ENCODE measurements at regions not wholly inside any gene's neighbourhood (a gene's known extent, or its start where the extent isn't known, plus 50 kb on each side); places are given as distances from the start of the nearest gene placed in this dataset.

GRCh38 chr9:86798966-86799365, 148.3 kb downstream of the GAS1 start:
- Histone ChIP-seq H3K9ac (ENCODE audit: insufficient read depth in 1 of 2, low read depth in 2 of 2, low read length in 2 of 2) (no peak overlapping the region), H3K79me2 (ENCODE audit: control insufficient read depth, insufficient read depth, low read length) (no peaks in the 10 kb centered on the region), H3K4me3 (no peak overlapping the region), H3K9me1 (ENCODE audit: control insufficient read depth, insufficient read depth, low read length) (no peaks in the 10 kb centered on the region), H3K4me2 (ENCODE audit: insufficient read depth, low read length) (no peak overlapping the region), H3K27me3 (ENCODE audit: control insufficient read depth in 2 of 2, insufficient read depth in 2 of 2, low read length in 2 of 2) (no peaks in the 10 kb centered on the region; a peak in 1 of 5 replicates), H3K4me1 (replicated peaks in 1 of 2; ENCODE audit: control insufficient read depth in 2 of 2, insufficient read depth in 2 of 2, low read length in 2 of 2) (no peaks in the 10 kb centered on the region), H3K9me3 (replicated peaks; ENCODE audit: control insufficient read depth, insufficient read depth, low read depth, low read length) (no peaks in the 10 kb centered on the region), H3K27ac (ENCODE audit: extremely low read depth, low read depth, low read length) (no peak overlapping the region), H4K20me1 (replicated peaks; ENCODE audit: control insufficient read depth, insufficient read depth, low read length) (no peaks in the 10 kb centered on the region), H3K36me3 (ENCODE audit: control insufficient read depth, insufficient read depth, low read length) (no peaks in the 10 kb centered on the region), H2AFZ (ENCODE audit: low read depth, low read length) (no peak overlapping the region)
- ChIA-PET POLR2A (interaction anchor here (0.9 kb wide), 1 partner anchor 15 kb away, joined by 3 read pairs; no protein-coding TSS in a partner anchor), CTCF (ENCODE audit: low intra/inter-chr PET ratio) (no interaction called here)
- no peak for FAIRE-seq
- no peak for DNase-seq (ENCODE audit: extremely low read depth in 1 of 4, low spot score in 3 of 4)
- 0% methylated on average over 4 of the region's 4 CpGs for WGBS (ENCODE audit: insufficient coverage, low coverage, missing lambda C conversion rate)
- intact Hi-C loops (cut with micrococcal nuclease): no loop called here
- in situ Hi-C loops (cut with MboI): no loop called here
- BruUV-seq (replicated peaks): no TSS peak
- ATAC-seq: no peak
- TF ChIP-seq PHF21A (IDR thresholded peaks at IDR 0.05; ENCODE audit: borderline replicate concordance, low read depth) (no peak), CEBPZ (IDR thresholded peaks at IDR 0.05; ENCODE audit: borderline replicate concordance, low read depth, low read length) (no peak), ZNF140 (CRISPR knock-in tag; IDR thresholded peaks at IDR 0.05) (no peak), NRF1 (conservative IDR thresholded peaks at IDR 0.05 in 1 of 2, IDR thresholded peaks at IDR 0.05 in 1 of 2) (no peak), ILF3 (IDR thresholded peaks at IDR 0.05; ENCODE audit: borderline replicate concordance) (no peak), CTCFL (IDR thresholded peaks at IDR 0.05; ENCODE audit: borderline replicate concordance, insufficient read depth, low read depth, low read length, poor library complexity, severe bottlenecking) (no peak), ZNF232 (CRISPR knock-in tag; IDR thresholded peaks at IDR 0.05) (no peak), FIP1L1 (IDR thresholded peaks at IDR 0.05; ENCODE audit: low read depth, low read length, poor library complexity, severe bottlenecking) (no peak), HMGN3 (IDR thresholded peaks at IDR 0.05; ENCODE audit: borderline replicate concordance, extremely low read depth, insufficient read length, low read depth, low read length) (no peak), ZNF277 (CRISPR knock-in tag; IDR thresholded peaks at IDR 0.05; ENCODE audit: borderline replicate concordance) (no peak)
- TF ChIP-seq, protein P1, sequence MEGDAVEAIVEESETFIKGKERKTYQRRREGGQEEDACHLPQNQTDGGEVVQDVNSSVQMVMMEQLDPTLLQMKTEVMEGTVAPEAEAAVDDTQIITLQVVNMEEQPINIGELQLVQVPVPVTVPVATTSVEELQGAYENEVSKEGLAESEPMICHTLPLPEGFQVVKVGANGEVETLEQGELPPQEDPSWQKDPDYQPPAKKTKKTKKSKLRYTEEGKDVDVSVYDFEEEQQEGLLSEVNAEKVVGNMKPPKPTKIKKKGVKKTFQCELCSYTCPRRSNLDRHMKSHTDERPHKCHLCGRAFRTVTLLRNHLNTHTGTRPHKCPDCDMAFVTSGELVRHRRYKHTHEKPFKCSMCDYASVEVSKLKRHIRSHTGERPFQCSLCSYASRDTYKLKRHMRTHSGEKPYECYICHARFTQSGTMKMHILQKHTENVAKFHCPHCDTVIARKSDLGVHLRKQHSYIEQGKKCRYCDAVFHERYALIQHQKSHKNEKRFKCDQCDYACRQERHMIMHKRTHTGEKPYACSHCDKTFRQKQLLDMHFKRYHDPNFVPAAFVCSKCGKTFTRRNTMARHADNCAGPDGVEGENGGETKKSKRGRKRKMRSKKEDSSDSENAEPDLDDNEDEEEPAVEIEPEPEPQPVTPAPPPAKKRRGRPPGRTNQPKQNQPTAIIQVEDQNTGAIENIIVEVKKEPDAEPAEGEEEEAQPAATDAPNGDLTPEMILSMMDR (IDR thresholded peaks at IDR 0.05 in 2 of 3, conservative IDR thresholded peaks at IDR 0.05 in 1 of 3; ENCODE audit: insufficient read depth in 2 of 3, low read depth in 1 of 3, low read length in 3 of 3): no peak
- TF ChIP-seq, protein P2, sequence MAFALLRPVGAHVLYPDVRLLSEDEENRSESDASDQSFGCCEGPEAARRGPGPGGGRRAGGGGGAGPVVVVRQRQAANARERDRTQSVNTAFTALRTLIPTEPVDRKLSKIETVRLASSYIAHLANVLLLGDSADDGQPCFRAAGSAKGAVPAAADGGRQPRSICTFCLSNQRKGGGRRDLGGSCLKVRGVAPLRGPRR (CRISPR knock-in tag; IDR thresholded peaks at IDR 0.05): no peak

Data from K562 (cell line).